ENCODE measurements at regions not wholly inside any gene's neighbourhood (a gene's known extent, or its start where the extent isn't known, plus 50 kb on each side); places are given as distances from the start of the nearest gene placed in this dataset.
"Not testable (repeated sequence)": the region's sequence is repeated elsewhere in the genome, so short reads cannot be mapped to it uniquely, and the experiment has no call there.

GRCh38 chr16:5917436-5918195, 820.0 kb upstream of the EEF2KMT start:
- no peak for DNase-seq (ENCODE audit: low read depth, low spot score)

- DNase-seq (ENCODE audit: low read depth, low spot score), result no peak
These were observed 819.2 kb upstream of the EEF2KMT start for GRCh38 chr16:5916711-5917191.

- DNase-seq (ENCODE audit: low read depth, low spot score), result no peak
These were observed 813.6 kb upstream of the EEF2KMT start for GRCh38 chr16:5911241-5911640.

GRCh38 chr16:5909556-5909955, 812.0 kb upstream of the EEF2KMT start:
- not testable (repeated sequence) for DNase-seq (ENCODE audit: low read depth, low spot score)

GRCh38 chr16:5907544-5907943, 809.9 kb upstream of the EEF2KMT start:
- no peak for DNase-seq (ENCODE audit: low read depth, low spot score)

GRCh38 chr16:5906351-5906750, 808.8 kb upstream of the EEF2KMT start:
- DNase-seq (ENCODE audit: low read depth, low spot score), result no peak

GRCh38 chr16:5905935-5906334, 808.3 kb upstream of the EEF2KMT start:
- DNase-seq (ENCODE audit: low read depth, low spot score), result no peak

- no peak for DNase-seq (ENCODE audit: low read depth, low spot score)
These were observed 806.2 kb upstream of the EEF2KMT start for GRCh38 chr16:5903832-5904231.

GRCh38 chr16:5903153-5903552, 805.6 kb upstream of the EEF2KMT start:
- no peak for DNase-seq (ENCODE audit: low read depth, low spot score)

GRCh38 chr16:5900046-5900445, 802.5 kb upstream of the EEF2KMT start:
- no peak for DNase-seq (ENCODE audit: low read depth, low spot score)

GRCh38 chr16:5895976-5896375, 798.4 kb upstream of the EEF2KMT start:
- DNase-seq (ENCODE audit: low read depth, low spot score), result no peak

- no peak for DNase-seq (ENCODE audit: low read depth, low spot score)
These were observed 797.5 kb upstream of the EEF2KMT start for GRCh38 chr16:5895137-5895536.

GRCh38 chr16:5891296-5891695, 793.7 kb upstream of the EEF2KMT start:
- no peak for DNase-seq (ENCODE audit: low read depth, low spot score)

- no peak for DNase-seq (ENCODE audit: low read depth, low spot score)
These were observed 787.9 kb upstream of the EEF2KMT start for GRCh38 chr16:5885521-5885920.

- no peak for DNase-seq (ENCODE audit: low read depth, low spot score)
These were observed 787.4 kb upstream of the EEF2KMT start for GRCh38 chr16:5884996-5885395.

GRCh38 chr16:5884339-5884738, 786.7 kb upstream of the EEF2KMT start:
- no peak for DNase-seq (ENCODE audit: low read depth, low spot score)

- DNase-seq (ENCODE audit: low read depth, low spot score), result no peak
These were observed 784.6 kb upstream of the EEF2KMT start for GRCh38 chr16:5882087-5882640.

GRCh38 chr16:5875416-5875815, 777.8 kb upstream of the EEF2KMT start:
- no peak for DNase-seq (ENCODE audit: low read depth, low spot score)

- DNase-seq (ENCODE audit: low read depth, low spot score), result no peak
These were observed 777.3 kb upstream of the EEF2KMT start for GRCh38 chr16:5874899-5875298.

GRCh38 chr16:5873221-5873620, 775.6 kb upstream of the EEF2KMT start:
- DNase-seq (ENCODE audit: low read depth, low spot score), result no peak

GRCh38 chr16:5870886-5871691, 773.5 kb upstream of the EEF2KMT start:
- no peak for DNase-seq (ENCODE audit: low read depth, low spot score)

- DNase-seq (ENCODE audit: low read depth, low spot score), result no peak
These were observed 769.7 kb upstream of the EEF2KMT start for GRCh38 chr16:5867250-5867649.

- no peak for DNase-seq (ENCODE audit: low read depth, low spot score)
These were observed 767.6 kb upstream of the EEF2KMT start for GRCh38 chr16:5865236-5865635.

Data from activated naive CD8-positive, alpha-beta T cell treated with anti-CD3 and anti-CD28 coated beads, Interleukin-2, amount 50 U/mL, for 16 hours (primary cell).